Transverse colon (tissue), 4 donors: ENCODE measurements at regions not wholly inside any gene's neighbourhood (a gene's known extent, or its start where the extent isn't known, plus 50 kb on each side); places are given as distances from the start of the nearest gene placed in this dataset.

ENCODE experiments used
- DNase-seq: peaks from one replicate; pipeline ENCODE4 v3.0.0-alpha.2; 2019
- H3K27ac ChIP-seq, 4 donors: fragments of 200-600 bp; sonication (generic); 2 replicates each; pipeline ENCODE4 v1.5.1; 2016 to 2018; ENCODE audit warnings: inconsistent platforms in 4 of 4
- H3K27me3 ChIP-seq: fragments of 200-600 bp; sonication (generic); 2 replicates; pipeline ENCODE4 v1.5.1; 2017; ENCODE audit warnings: inconsistent platforms
- H3K36me3 ChIP-seq, 4 donors: fragments of 200-600 bp; sonication (generic); 2 replicates each; pipeline ENCODE4 v1.5.1; 2017 to 2019; ENCODE audit warnings: inconsistent platforms in 4 of 4
- H3K4me1 ChIP-seq, 4 donors: fragments of 200-600 bp; sonication (generic); 2 replicates each; pipeline ENCODE4 v1.5.1; 2017 to 2020; ENCODE audit warnings: inconsistent platforms in 4 of 4
- H3K4me3 ChIP-seq, 4 donors: fragments of 200-600 bp; sonication (generic); 1 replicate in 1 of 4; 2 replicates in 3 of 4; pipeline versions ENCODE4 v1.5.1 to v1.6.1; 2017 to 2019; ENCODE audit warnings: inconsistent platforms in 4 of 4
- H3K9me3 ChIP-seq, 2 donors: fragments of 200-600 bp; sonication (generic); 2 replicates each; pipeline ENCODE4 v1.5.1; 2017 to 2019; ENCODE audit warnings: inconsistent platforms in 2 of 2
- CTCF ChIP-seq, 5 experiments: fragments of 200-600 bp in 3 of 5; fragments of 450-650 bp in 2 of 5; sonication (generic) in 3 of 5; IDR thresholded peaks; 1 replicate in 2 of 5; 2 replicates in 3 of 5; pipeline ENCODE4 v1.5.1; 2016 to 2017; ENCODE audit warnings: antibody characterized with exemption in 5 of 5, inconsistent platforms in 3 of 5, mild to moderate bottlenecking in 2 of 5, moderate library complexity in 1 of 5
- EP300 ChIP-seq: sonication (generic); formaldehyde crosslinking; IDR thresholded peaks from one replicate; pipeline ENCODE4 v1.6.1; 2017; ENCODE audit warnings: antibody characterized with exemption, low read depth
- POLR2A ChIP-seq: fragments of 450-650 bp; IDR thresholded peaks from one replicate; pipeline ENCODE4 v1.6.1; 2016; ENCODE audit warnings: antibody characterized with exemption, mild to moderate bottlenecking, moderate library complexity
- POLR2AphosphoS5 ChIP-seq, 3 donors: sonication (generic); formaldehyde crosslinking; IDR thresholded peaks; one replicate each; pipeline ENCODE4 v1.6.1; 2016; ENCODE audit warnings: antibody characterized with exemption in 3 of 3
- WGBS, 2 donors: methylation state at CpG; one replicate each; pipeline ENCODE4 v1.1.5; 2018; ENCODE audit warnings: low coverage in 1 of 2; 5-methylcytosine and 5-hydroxymethylcytosine counted together
- in situ Hi-C, 4 donors: fragments of 200-750 bp; cut with MboI; loops; one replicate each; pipeline versions ENCODE4 v1.15.0 to v1.15.1; 2017; ENCODE audit warnings: low sequenced_read_pairs in 3 of 4, low pct_ligation_motif_present in 1 of 4, low pct_unique_long_range_greater_than_20kb in 1 of 4
- intact Hi-C: fragments of 100-400 bp; cut with DNase I; formaldehyde crosslinking; loops from one replicate; pipeline ENCODE4 v1.15.1; 2023; ENCODE audit warnings: low total_unique reads

- 41 to 43% methylated on average over 5 of the region's 5 CpGs for WGBS, 2 donors
- Histone ChIP-seq H3K27me3 (no peaks in the 10 kb centered on the region), H3K4me1 (peaks cover 0 to 6% (median 0%) of the 10 kb centered on the region in 4 donors), H3K9me3 (no peaks in the 10 kb centered on the region), H3K27ac (no peak overlapping the region), H3K36me3 (no peaks in the 10 kb centered on the region), H3K4me3 (no peak overlapping the region)
- no peak for TF ChIP-seq POLR2AphosphoS5 (IDR thresholded peaks at IDR 0.05)
- no peak for TF ChIP-seq POLR2A
- TF ChIP-seq CTCF (IDR thresholded peaks at IDR 0.05) = no peak
- TF ChIP-seq EP300 = no peak
- intact Hi-C loops (no loop called here), in situ Hi-C loops (no loop called here)
- DNase-seq = no peak
Observed at GRCh38 chr12:25328072-25328712, 77.5 kb upstream of the KRAS start.

DNA sequence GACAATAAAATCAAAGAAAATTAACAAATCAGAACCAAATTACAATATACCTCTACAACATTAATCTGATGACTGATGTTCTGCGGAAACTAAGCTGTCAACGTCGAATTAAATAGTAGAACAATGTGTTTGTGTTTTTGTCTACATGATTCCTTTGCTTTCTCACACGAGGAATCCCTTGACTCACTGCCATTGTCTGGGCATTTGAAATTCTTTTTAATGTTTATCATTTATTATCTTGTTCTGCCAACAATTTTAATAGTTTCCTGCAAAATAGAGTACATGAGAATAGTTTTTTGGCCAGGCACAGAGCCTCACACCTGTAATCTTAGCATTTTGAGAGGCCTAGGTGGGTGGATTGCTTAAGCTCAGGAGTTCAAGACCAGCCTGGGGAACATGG lies 76.6 kb upstream of the KRAS start:
- Histone ChIP-seq H3K4me3 (no peak overlapping the region), H3K27ac (no peak overlapping the region), H3K4me1 (peaks cover 0 to 13% (median 3%) of the 10 kb centered on the region in 4 donors), H3K9me3 (no peaks in the 10 kb centered on the region), H3K36me3 (no peaks in the 10 kb centered on the region), H3K27me3 (no peaks in the 10 kb centered on the region)
- TF ChIP-seq CTCF (IDR thresholded peaks at IDR 0.05) (no peak), EP300 (no peak), POLR2AphosphoS5 (IDR thresholded peaks at IDR 0.05) (no peak), POLR2A (no peak)
- no peak for DNase-seq
- intact Hi-C loops (no loop called here), in situ Hi-C loops (no loop called here)
- WGBS, 2 donors = 66 to 69% methylated on average over 4 of the region's 4 CpGs

DNA sequence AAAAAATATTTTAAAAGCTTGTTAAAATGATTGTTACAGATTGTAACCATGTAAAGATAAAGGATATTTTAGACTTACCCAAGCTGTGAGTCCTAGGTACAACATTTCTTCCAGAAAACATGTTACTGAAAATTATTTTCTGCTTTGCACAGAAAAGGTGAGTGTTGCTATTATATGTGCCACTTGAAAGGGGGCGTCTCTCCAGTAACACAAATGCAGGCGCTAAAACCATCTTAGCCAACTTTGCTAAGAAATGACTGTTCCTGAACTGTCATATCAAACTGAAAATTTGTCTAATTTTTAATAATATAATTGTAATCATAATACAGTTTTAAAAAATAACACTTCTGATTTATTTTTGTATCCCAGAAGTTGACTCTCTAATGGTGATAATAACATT lies 75.6 kb upstream of the KRAS start:
- in situ Hi-C loops = no loop called here
- 94% methylated on average over 2 of the region's 2 CpGs for WGBS, 2 donors

GRCh38 chr12:25324861-25325260 lies 74.1 kb upstream of the KRAS start:
- in situ Hi-C loops (no loop called here), intact Hi-C loops (no loop called here)
- no peaks in the 10 kb centered on the region for H3K36me3 ChIP-seq
- no peak overlapping the region for H3K27ac ChIP-seq
- 61 to 71% methylated on average over 2 of the region's 2 CpGs for WGBS, 2 donors
- H3K4me1 ChIP-seq = peaks cover 0 to 17% (median 3%) of the 10 kb centered on the region in 4 donors
- H3K4me3 ChIP-seq = no peak overlapping the region
- H3K9me3 ChIP-seq = no peaks in the 10 kb centered on the region
- DNase-seq = no peak
- no peak for TF ChIP-seq POLR2A
- TF ChIP-seq EP300 = no peak
- no peak for TF ChIP-seq POLR2AphosphoS5 (IDR thresholded peaks at IDR 0.05)
- no peak for TF ChIP-seq CTCF (IDR thresholded peaks at IDR 0.05)
- no peaks in the 10 kb centered on the region for H3K27me3 ChIP-seq

More for the DNA sequence above, 75.6 kb upstream of the KRAS start:
- Histone ChIP-seq H3K27ac (no peak overlapping the region), H3K36me3 (no peaks in the 10 kb centered on the region), H3K4me3 (no peak overlapping the region), H3K9me3 (no peaks in the 10 kb centered on the region), H3K4me1 (peaks cover 0 to 13% (median 3%) of the 10 kb centered on the region in 4 donors), H3K27me3 (no peaks in the 10 kb centered on the region)
- DNase-seq = no peak
- TF ChIP-seq CTCF (IDR thresholded peaks at IDR 0.05) = no peak
- TF ChIP-seq POLR2AphosphoS5 (IDR thresholded peaks at IDR 0.05) = no peak
- TF ChIP-seq EP300 = no peak
- TF ChIP-seq POLR2A = no peak
- intact Hi-C loops = no loop called here
